GM20431 (cell line): ENCODE measurements at regions not wholly inside any gene's neighbourhood (a gene's known extent, or its start where the extent isn't known, plus 50 kb on each side); places are given as distances from the start of the nearest gene placed in this dataset.
"Not testable (repeated sequence)": the region's sequence is repeated elsewhere in the genome, so short reads cannot be mapped to it uniquely, and the experiment has no call there.

ENCODE experiments used
- in situ Hi-C: fragments of 300-500 bp; cut with MseI, MboI; formaldehyde crosslinking; loops from one replicate; pipeline ENCODE4 v1.15.0; 2020; ENCODE audit warnings: low sequenced_read_pairs; ENCODE audit not compliant: unreplicated experiment

DNA sequence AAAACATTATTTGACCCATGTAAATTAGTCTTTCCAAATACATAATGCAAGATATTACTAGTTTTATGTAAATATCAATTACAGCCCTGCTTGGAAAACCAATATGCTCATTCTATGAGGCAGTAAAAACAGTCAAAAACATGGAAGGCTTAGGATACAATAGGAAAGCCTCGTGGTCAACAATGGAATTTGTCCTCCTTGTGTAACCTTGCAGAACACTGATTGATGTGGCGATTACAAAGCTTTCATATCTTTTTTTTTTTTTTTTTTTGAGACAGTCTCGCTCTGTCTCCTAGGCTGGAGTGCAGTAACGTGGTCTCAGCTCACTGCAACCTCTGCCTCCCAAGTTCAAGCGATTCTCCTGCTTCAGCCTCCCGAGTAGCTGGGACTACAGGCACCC lies 157.3 kb upstream of the BET1 start:
- in situ Hi-C loops = no loop called here

DNA sequence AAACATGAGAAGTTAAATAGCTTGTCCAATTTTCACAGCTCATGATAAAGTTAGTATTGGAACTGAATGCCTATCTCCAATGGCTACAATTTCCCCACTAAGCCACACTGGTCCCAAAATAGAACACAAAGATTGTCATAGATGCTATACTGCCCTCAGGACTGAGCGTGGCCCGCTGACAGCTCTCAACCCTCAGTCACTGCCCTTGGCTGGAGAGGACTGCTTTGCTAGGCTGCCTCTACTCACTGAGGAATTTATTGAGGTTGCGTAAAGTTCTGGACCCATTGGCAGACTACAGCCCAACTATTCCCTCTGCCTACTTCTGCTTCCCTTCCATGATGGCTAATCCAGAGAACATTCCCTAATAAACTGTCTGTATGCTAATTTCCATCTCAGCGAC lies 165.5 kb upstream of the BET1 start:
- in situ Hi-C loops = no loop called here

DNA sequence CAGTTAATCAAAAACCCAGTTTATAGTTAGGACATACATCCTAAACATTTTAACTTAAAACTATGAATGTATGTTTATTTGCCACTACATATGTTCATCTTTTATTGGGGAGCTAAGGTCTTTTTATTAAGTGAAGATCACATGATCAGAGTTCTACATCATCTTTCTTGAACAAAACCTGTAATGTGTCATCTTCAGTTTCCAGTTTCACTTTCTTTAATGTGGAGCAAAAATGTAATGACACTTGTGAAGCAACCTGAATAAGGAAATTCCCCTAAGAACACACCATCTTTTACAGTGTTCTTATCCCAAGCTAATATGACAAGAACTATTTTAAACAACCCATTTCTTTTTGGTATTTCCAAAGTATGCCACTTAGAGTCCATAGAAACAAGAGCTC lies 166.7 kb upstream of the BET1 start:
- in situ Hi-C loops = no loop called here

DNA sequence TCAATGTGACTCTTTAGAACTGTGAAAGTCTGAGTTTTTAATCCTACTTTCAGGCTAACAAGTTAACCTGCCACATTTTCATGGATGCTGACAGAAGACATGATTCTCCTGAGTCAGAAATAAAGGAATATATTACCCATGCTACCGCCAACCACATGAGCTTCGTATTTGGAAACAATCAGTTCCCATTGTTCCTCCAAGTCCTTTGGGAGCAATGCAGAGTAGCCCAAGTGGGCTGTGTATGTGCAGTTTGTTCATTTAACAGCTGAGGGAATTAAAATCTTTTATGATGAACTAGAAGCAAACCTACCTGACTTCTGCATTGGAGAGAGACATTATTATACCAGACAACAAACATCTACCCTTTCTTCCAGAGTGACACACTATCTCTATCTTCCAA lies 169.3 kb upstream of the BET1 start:
- in situ Hi-C loops = no loop called here

DNA sequence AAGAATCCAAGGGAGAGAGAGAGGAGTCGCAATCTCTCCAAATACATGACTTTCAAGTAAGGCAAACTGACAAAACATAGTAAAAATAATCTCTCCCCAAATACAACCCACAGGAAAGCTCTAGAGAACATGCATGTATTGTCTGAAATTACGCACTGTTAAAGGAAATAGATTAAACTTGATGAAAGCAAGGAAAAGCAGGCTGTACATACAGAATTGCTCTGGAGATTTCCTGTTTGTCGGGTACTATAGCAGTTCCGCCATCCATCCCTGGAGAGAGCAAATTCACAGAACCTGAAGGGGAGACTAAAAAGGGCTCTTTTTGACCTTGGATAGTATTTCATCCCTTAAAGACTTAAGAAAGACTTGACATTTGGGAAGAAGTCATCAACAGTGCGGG lies 170.2 kb upstream of the BET1 start:
- in situ Hi-C loops = no loop called here

DNA sequence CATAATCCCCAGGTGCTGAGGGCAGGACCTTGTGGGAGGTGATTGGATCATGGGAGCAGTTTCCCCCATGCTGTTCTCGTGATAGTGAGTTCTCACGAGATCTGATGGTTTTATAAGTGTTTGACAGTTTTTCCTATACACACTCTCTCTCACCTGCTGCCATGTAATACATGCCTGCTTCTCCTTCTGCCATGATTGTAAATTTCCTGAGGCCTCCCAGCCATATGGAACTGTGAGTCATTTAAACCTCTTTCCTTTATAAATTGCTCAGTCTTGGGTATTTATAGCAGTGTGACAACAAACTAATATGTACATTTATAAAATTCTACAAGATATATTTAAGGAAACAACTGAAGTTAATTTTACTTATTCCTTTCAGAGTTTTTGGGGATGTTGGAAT lies 170.8 kb upstream of the BET1 start:
- in situ Hi-C loops = no loop called here

DNA sequence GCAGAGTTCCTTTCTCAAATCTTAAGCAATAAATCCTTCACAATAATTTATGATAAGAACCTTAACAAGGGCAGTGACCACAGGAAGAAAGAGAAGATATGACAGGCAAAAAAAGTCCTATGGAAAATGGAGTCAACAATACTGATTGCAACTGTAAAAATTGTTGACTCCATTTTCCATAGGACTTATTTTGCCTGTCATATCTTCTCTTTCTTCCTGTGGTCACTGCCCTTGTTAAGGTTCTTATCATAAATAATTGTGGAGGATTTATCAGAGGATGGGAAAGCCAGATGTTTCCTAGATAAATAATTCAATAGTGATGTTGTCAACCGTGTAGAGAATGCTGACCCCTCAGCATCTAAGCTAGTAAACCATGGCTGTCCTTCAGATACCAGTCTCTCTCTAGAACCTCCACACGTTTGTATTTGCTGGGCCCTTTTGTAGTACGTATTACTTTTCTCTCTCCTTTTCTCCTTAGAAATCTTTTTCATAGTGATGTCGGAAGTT lies 172.6 kb upstream of the BET1 start:
- in situ Hi-C loops = no loop called here

DNA sequence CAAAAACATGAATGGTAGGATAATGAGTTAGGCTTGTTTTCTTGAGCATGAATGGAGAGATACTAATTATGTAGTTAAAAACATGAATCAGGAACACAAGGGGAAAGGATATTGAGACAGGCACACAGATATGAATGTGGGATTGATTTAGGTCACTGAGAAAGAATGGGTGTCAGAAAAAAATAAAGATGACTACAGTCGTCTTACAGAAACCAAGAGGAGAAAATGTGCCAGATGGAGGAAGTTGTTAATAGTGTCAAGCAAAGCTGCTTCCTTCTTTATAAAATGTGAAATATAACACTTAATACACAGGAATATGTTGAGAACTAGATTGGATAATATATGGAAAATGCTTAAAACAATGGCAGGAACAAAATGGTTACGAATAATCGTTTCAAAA lies 173.3 kb upstream of the BET1 start:
- in situ Hi-C loops = no loop called here

DNA sequence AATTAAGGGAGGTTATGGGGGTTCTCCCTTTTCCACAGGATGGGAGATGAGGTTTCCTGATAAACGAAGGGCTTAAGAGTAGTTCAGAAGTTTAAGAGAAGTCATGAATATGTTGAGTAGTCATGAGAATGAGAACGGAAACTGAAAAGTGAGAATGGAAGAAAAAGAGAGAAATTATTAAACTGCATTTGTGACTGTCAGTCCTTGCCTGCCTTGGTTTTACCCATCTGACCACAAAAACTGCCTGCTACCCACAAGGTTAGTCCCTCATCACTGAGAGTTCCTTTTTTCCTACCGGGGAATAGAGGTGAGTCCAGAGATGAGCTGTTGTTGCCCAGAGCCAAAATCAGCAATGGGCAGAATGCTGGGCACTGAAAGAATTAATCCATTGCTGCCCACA lies 174.1 kb upstream of the BET1 start:
- in situ Hi-C loops = no loop called here

DNA sequence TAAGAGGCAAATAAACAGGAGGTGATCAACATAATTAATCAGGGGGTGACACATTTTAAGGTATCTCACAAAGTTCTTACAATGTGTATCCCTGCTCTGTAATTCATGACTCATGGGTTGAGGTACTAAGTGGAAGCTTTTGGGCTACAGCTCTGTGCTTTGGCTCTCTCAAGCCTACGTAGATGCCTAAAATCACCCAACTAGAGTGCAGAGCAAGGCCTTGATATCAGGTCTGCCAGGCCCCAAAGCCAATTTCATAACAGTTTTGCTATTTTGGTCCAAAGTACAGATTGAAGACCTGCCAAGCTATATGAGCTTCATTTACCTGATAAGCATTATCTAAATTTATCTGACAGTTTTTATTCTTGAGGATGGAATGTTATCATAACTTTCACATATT lies 175.3 kb upstream of the BET1 start:
- in situ Hi-C loops = no loop called here

DNA sequence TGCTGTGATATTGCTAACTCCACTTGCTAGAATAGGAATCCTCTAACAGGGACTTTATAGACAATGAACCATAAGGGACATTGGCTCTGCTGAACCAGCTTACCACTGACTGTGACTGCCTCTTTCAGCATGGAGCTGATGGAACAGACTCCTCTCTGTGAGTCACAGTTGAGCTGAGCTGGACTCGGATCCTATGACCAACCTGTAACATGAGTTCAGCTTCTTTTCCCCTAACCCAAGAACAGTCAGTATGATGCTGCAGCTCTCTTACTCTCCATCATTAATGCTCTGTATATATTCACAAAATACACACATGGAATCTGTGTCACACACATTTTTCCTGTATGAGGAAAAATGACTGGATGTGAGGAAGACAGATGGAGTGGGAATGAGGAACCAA lies 177.9 kb upstream of the BET1 start:
- in situ Hi-C loops = no loop called here

DNA sequence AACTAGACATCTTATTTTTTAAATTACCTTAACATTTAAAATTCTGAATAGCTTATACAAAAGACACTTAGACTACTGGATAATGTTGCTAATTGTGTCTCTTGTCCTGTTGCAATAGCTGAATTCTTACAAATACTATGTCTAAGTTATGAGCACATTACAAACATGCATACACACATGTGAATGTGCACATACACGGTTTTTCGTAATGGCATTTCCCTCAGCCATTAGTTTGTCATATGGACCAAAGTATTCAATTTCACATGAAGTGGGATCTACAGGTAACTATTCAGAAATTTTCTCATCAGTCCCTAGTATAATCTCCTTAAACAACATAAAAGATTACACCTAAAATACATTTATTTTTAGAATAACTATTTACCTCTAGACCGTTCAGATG lies 178.6 kb upstream of the BET1 start:
- in situ Hi-C loops = no loop called here

DNA sequence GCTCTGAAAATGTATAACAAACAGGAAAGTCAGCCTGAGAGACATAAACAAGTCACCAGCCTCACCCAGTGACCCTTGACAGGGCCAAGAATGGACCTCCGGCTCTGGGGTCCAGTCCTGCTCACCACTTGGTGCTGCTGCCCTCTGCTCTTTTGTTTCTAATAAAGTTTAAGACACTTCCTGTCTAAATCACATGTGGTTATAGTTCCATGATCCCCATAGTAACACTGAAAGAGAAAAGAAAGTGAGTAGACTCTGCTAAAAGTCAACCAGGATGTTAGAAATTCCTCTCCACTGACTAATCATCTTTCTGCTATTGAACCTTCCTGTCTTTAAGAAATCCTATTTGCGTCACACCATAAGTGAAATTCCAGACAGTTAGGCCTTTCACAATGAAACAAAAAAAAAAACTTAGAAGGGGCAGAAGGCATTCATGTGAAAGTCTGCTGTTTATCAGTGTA lies 179.2 kb upstream of the BET1 start:
- in situ Hi-C loops = no loop called here

DNA sequence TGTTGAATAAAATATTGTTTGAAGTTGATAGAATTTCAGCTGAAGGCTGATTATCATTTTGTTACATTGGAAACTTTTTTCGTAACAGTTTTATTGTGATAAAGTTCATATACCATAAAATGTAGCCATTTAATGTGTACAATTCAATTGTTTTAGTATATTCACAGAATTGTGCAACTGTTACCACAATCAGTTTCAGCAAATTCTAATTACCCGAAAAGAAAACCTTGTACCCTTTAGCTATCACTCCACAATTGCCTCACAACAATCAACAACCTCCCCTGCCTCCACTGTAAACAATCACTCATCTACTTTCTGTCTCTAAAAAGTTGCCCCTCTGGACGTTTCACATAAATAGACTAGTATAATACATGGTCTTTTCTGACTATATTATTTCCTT lies 179.7 kb upstream of the BET1 start:
- in situ Hi-C loops = no loop called here

DNA sequence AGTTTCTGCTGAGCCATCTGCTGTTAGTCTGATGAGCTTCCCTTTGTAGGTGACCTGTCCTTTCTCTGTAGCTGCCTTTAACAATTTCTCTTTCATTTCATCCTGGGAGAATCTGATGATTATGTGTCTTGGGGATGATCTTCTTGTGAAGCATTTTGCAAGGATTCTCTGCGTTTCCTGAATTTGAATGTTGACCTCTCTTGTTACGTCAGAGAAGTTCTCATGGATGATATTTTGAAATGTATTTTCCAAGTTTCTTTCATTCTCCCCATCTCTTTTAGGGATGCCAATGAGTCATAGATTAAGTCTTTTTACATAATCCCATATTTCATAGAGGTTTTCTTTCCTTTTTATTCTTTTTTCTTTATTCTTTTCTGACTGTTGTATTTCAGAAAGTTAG lies 184.2 kb upstream of the BET1 start:
- in situ Hi-C loops = no loop called here

DNA sequence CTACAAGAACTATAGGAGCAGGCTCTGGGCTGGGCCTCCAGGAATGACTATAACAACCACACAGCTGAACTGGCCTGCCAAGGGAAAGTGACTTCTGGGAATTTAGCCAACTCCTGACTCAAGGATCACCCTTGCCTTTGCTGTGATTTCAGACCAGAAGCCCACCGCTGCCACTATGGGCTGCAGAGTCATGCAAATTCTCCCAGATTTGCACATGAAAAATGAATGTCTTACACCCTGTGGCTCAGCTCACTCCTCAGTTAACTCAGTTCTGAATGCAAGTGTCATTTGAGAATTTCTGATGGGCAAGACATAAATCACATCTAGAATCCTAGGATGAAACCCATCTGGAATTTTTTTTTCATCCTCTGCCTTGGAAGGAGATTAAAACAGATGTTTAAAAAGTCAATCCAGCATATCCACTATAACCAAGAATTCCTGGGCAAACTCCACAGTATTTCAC lies 186.5 kb upstream of the BET1 start:
- in situ Hi-C loops = no loop called here

DNA sequence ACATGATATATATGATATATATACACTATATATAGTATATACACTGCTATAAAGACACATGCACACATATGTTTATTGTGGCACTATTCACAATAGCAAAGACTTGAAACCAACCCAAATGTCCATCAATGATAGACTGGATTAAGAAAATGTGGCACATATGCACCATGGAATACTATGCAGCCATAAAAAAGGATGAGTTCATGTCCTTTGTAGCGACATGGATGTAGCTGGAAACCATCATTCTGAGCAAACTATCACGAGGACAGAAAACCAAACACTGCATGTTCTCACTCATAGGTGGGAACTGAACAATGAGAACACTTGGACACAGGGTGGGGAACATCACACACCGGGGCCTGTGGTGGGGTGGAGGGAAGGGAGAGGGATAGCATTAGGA lies 190.3 kb upstream of the BET1 start:
- in situ Hi-C loops = not testable (repeated sequence)

DNA sequence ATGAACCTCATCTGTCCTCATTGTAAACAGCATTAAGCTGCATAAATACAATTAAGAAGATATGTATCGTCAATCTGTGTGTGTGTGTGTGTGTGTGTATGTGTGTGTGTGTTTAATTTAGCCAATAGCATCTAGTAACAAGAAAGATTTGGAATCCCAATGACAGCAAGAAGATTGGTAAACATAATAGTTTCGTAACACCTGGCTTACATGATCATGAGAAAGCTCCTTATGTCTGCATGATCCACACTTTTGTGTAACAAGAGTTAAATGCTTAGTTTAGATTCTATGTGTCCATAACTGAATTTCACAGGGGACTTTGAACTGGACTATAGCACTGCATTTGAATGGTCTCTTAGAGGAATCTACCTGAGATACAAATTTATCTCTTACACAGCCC lies 191.0 kb upstream of the BET1 start:
- in situ Hi-C loops = no loop called here

DNA sequence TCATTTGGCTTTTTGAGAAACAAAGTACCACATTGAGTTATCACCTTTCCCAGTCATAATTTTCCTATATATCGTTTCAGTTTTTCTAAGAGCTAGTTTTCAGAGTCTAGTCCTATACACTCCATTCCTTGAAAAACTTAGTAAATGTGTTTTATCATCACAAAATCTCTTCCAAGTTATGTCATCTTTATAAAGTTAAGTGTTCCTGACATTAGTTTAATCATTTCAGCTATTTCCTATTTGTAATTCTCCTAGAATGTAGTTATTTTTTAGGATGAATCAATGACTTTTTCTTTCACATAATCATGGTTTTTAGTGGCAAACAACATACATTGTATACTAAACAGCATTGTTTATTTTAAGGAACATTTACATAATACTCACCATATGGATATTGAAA lies 191.7 kb upstream of the BET1 start:
- in situ Hi-C loops = no loop called here

DNA sequence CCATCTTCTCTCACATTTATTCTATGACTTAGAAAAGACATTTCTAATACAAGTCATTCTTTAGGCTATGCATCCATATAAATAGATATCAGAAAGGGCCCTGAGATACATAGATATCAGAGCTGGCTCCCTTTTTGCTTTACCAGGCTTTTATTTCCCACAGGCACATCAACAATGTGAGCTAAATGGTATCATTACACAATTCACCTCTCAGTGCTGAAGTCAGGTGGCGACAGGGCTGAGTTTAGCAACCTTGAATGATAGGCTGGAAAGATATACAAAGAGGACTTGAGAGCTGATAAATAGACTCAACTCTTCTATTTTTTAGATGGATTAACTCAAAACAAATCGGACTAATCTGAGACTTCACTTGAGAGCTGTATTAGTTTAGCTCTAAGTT lies 189.2 kb upstream of the COL1A2 start:
- in situ Hi-C loops = no loop called here

DNA sequence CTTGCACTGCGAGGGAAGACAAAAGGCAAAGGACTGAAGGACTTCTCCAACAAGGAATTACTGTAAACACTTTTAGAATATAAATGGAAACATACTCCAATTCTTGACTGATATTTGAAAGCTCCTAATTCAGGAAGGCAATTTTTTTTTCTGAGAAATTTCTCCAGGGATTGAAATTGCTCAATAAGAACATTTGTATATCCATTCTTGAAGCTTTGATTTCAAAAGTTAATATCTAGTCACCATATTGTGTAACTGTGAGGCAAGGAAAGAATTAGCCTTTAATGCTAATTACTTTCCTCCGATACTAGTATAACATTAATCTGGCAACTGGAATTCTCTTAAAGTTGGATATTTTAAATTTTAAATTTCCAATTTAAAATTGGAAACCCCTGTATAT lies 188.4 kb upstream of the COL1A2 start:
- in situ Hi-C loops = no loop called here

DNA sequence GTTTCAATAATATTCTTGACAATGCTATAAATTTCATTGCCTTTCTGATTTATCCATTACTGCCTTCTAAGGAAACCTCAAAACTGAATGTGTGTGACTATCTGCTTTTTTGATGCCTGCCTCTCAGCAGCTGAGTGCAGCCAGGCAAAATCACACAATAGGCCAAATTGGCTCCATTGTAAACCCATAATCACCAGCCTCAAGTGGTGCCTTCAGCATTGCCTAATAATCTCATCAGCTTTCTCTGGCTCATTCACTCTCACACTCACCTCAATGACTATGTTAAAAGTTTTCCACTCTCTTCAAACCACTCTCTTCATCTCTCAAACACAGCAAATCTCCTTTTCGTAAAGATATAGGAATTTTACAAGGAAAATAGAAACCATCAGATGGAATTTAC lies 182.5 kb upstream of the COL1A2 start:
- in situ Hi-C loops = no loop called here

DNA sequence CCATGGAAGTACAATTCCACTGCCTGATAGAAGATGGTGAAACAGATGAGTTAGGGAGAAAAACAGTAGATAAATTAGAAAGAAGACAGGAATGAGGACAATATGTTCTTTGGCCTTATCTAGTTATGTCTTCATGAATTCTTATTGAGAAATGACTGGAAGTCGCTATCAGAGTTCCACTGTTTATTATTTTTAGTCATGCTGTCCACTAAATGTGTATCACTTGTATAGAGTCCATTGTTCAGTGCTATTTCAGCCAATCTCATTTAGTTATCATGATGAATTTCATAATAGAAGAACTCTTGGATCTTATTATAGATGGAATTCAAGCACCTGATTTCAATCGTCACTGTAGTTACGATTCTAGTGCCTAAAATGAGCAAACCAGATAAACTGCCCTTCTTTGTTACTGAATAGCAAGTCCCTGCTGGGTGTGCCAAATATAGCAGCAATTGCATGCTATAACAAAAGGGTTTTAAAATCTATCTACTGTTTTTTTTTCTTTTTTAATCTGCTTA lies 177.7 kb upstream of the COL1A2 start:
- in situ Hi-C loops = no loop called here
